ENCODE measurements at regions not wholly inside any gene's neighbourhood (a gene's known extent, or its start where the extent isn't known, plus 50 kb on each side); places are given as distances from the start of the nearest gene placed in this dataset.

DNA sequence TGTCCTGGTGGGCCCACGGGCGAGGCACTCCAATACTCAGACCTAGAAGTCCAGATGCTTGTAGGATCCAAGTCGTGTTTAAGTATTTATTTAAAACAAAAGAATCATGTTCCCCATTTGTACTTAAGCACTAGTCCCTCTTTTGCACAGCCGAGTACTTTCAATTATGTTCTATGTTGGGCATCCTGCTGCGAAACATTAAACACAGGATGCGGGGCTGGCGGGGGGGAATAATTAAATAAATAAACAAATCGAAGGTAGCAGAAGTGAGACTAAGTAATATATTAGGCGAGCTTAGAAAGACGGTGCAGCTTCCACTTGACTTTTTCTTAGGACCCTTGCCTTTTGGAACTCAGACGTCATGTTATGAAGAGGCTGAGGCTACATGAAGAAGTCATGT lies 1129.2 kb upstream of the ACO1 start:
- DNase-seq (ENCODE audit: low read depth): no peak
- no peak overlapping the region for H3K4me3 ChIP-seq (ENCODE audit: low read depth, low read length)
- TF ChIP-seq, protein P1, sequence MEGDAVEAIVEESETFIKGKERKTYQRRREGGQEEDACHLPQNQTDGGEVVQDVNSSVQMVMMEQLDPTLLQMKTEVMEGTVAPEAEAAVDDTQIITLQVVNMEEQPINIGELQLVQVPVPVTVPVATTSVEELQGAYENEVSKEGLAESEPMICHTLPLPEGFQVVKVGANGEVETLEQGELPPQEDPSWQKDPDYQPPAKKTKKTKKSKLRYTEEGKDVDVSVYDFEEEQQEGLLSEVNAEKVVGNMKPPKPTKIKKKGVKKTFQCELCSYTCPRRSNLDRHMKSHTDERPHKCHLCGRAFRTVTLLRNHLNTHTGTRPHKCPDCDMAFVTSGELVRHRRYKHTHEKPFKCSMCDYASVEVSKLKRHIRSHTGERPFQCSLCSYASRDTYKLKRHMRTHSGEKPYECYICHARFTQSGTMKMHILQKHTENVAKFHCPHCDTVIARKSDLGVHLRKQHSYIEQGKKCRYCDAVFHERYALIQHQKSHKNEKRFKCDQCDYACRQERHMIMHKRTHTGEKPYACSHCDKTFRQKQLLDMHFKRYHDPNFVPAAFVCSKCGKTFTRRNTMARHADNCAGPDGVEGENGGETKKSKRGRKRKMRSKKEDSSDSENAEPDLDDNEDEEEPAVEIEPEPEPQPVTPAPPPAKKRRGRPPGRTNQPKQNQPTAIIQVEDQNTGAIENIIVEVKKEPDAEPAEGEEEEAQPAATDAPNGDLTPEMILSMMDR (IDR thresholded peaks at IDR 0.05; ENCODE audit: insufficient read depth, low read length): no peak

DNA sequence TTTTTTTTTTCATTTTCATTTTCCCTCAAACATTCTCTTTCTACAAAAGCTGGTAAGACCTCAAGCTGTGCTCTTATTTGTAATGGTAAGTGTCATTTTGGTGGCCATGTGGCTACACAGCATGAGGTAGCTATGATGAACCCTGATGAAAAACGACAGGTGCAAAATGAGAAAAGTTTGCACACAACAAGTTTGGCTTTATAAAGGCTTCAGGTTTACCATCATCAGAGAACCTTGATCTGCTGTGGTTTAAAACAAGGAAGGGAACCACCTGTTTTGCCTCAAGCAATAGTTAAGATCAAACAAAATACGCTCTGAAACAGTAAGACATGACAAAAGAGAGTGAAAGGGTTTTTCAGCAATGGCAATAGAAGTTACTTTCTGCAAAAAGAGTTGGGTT lies 1124.6 kb upstream of the ACO1 start:
- no peak for DNase-seq (ENCODE audit: low read depth)
- H3K4me3 ChIP-seq (ENCODE audit: low read depth, low read length): no peak overlapping the region
- TF ChIP-seq, protein P1 (IDR thresholded peaks at IDR 0.05; ENCODE audit: insufficient read depth, low read length): no peak

DNA sequence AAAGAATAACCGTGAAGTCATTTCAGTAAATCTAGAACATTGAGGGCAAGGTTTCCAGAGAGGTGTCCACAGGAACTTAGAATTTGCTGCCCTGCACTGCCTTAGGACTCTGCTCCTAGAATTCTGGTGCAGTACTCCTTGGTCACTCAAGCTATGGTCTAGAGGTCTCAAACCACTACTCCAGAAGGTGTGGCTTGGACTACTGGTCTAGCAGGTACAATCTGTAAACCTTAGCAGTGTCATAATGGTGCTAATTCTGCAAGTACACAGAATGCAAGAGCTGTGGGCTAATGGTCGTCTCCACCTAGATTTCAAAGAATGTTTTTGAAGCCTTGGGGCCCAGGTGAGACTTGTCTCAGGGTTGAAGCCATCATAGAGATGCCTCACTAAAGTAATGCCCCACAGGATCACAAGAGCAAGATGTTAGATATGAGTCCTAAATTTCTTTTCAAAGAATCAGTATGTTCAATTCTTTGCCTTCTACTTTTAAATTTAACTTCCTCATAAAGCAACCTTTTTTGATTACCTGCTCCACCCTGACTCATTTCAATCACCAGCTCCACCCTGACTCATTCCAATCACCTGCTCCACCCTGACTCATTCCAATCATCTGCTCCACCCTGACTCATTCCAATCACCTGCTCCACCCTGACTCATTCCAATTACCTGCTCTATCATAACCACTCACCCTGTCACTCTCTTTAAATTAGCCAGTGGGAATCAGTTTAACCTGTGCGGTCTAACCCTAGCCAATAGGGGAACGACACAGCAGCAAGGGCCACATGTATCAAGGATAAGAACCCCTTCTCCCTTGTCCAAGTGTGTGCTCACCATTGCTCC lies 1111.8 kb upstream of the ACO1 start:
- DNase-seq (ENCODE audit: low read depth): no peak
- TF ChIP-seq, protein P1 (IDR thresholded peaks at IDR 0.05; ENCODE audit: insufficient read depth, low read length): no peak
- H3K4me3 ChIP-seq (ENCODE audit: low read depth, low read length): no peak overlapping the region

DNA sequence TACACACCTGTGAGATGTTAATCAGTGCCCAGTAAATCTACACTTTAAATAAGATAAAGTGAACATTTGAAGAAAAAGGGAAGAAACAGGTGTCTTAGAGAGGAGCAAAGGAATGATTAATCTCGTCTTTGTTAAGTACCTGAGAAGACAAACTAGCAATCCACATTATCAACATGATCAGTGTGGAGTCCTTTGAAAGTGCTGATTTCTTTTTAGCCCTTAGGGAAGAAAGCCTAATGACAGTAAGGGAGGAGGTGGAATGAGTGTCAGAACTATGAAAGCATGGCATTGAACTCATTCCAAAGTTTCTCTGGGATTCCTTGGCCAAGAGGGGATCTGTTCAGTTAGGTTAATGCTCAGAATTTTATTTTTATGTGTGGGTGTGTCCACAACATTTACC lies 1109.0 kb upstream of the ACO1 start:
- no peak for DNase-seq (ENCODE audit: low read depth)
- TF ChIP-seq, protein P1 (IDR thresholded peaks at IDR 0.05; ENCODE audit: insufficient read depth, low read length): no peak
- H3K4me3 ChIP-seq (ENCODE audit: low read depth, low read length): no peak overlapping the region

DNA sequence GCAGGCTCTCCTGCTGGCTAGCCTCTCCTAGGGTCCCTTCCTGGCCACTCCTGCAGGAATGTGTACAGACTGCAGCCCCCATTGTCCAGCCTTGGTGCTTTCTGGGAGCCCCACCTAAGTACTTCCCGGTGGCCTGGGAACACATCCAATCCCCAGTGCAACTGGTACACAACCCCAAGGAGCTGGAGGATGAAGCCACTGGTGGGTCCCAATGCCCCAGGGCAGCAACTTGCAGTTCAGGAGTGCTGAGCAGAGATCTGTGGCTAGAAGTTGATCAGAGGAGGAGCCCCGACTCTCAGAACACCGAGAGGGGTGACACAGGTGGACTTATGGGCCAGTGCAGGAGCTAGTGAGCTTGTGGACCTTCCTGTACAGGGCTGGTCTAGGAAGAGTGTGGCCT lies 1093.7 kb upstream of the ACO1 start:
- DNase-seq (ENCODE audit: low read depth): no peak
- H3K4me3 ChIP-seq (ENCODE audit: low read depth, low read length): no peak overlapping the region
- TF ChIP-seq, protein P1 (IDR thresholded peaks at IDR 0.05; ENCODE audit: insufficient read depth, low read length): no peak

DNA sequence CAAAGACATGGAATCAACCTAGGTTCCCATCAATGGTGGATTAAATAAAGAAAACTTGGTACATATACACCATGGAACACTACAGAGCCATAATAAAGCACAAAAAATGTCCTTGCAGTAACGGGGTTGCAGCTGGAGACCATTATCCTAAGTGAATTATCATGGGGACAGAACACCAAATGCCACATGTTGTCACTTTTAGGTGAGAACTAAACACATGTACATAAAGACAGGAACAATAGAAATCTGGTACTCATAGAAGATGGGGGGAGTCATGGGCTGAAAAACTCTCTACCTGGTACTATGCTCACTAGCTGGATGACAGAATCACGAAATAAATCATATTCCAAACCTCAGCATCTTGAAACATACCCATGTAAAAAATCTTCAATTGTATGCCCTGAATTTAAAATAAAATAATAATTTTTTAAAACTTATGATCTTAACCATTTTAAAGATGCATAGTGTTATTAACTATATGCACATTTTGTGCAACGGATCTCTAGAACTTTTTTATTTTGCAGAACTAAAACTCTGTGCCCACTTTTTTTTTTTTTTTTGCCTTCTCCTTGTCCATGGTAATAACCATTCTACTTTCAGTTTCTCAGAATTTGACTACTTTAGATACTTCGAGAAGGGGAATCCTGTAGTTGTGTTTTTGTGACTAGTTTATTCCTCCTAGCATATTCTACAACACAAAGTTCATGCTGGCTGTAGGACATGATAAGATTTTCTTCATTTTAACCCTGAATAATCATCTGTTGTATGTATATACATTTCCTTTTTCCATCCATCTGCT lies 1081.6 kb upstream of the ACO1 start:
- TF ChIP-seq, protein P1 (IDR thresholded peaks at IDR 0.05; ENCODE audit: insufficient read depth, low read length): no peak
- H3K4me3 ChIP-seq (ENCODE audit: low read depth, low read length): no peak overlapping the region
- no peak for DNase-seq (ENCODE audit: low read depth)
